Endothelial cell of umbilical vein (primary cell): ENCODE measurements at regions not wholly inside any gene's neighbourhood (a gene's known extent, or its start where the extent isn't known, plus 50 kb on each side); places are given as distances from the start of the nearest gene placed in this dataset.

Experiments
- BruUV-seq: library from RNA; stranded (reverse); fragments of 400-500 nt; replicated peaks from 2 replicates; lab custom pipeline; 2021; lab: Mats Ljungman, UMichigan
- CTCF ChIA-PET: fragments of 300-600, 350-600 bp; sonication (Branson Sonifier 250); formaldehyde crosslinking; loops from one replicate; lab custom pipeline; 2021; ENCODE audit warnings: antibody characterized with exemption, inconsistent platforms; lab: Charles Lee
- POLR2A ChIA-PET: fragments of 300-600, 350-600 bp; sonication (Branson Sonifier 250); formaldehyde crosslinking; loops from one replicate; lab custom pipeline; 2021; ENCODE audit warnings: antibody characterized with exemption, inconsistent platforms; lab: Charles Lee
- DNase-seq: peaks from one replicate; pipeline ENCODE4 v3.0.0-alpha.2; 2011; ENCODE audit warnings: low read depth, low spot score
- FAIRE-seq: peaks from 2 replicates; lab custom pipeline; 2011; peaks lifted over from hg19 to GRCh38; lab: Jason Lieb, UNC
- H2AFZ ChIP-seq: 2 replicates; pipeline ENCODE4 v1.6.0; 2012; ENCODE audit warnings: low read depth, low read length, control low read depth, inconsistent platforms
- H3K27ac ChIP-seq: 2 replicates; pipeline ENCODE4 v1.5.1; 2011; ENCODE audit warnings: low read depth, mild to moderate bottlenecking, control low read depth, low read length, moderate library complexity; ENCODE audit not compliant: insufficient read depth
- H3K27me3 ChIP-seq, 2 experiments: 2 replicates each; pipeline versions ENCODE4 v1.6.0 to v1.6.1; 2011; ENCODE audit warnings: low read length in 2 of 2, mixed read lengths in 1 of 2; ENCODE audit not compliant: control insufficient read depth in 2 of 2, insufficient read depth in 2 of 2
- H3K36me3 ChIP-seq, 2 experiments: 2 replicates in 1 of 2; 3 replicates in 1 of 2; pipeline ENCODE4 v1.5.1; 2011; ENCODE audit warnings: low read length in 2 of 2, mild to moderate bottlenecking in 1 of 2, moderate library complexity in 1 of 2; ENCODE audit not compliant: control insufficient read depth in 2 of 2, insufficient read depth in 2 of 2; ENCODE audit errors: extremely low read depth in 1 of 2
- H3K4me1 ChIP-seq: 3 replicates; pipeline ENCODE4 v1.5.1; 2011; ENCODE audit warnings: mild to moderate bottlenecking, low read length; ENCODE audit not compliant: control insufficient read depth, insufficient read depth; ENCODE audit errors: extremely low read depth
- H3K4me2 ChIP-seq: 2 replicates; pipeline ENCODE4 v1.6.1; 2011; ENCODE audit warnings: low read length, control low read depth, mixed read lengths; ENCODE audit not compliant: insufficient read depth
- H3K4me3 ChIP-seq, 3 experiments: fragments of 200-600 bp in 1 of 3; sonication (generic), shearing (Covaris generic) in 1 of 3; replicated peaks in 1 of 3; 2 replicates each; pipeline ENCODE4 v1.5.1; 2011 to 2016; ENCODE audit warnings: control low read depth in 3 of 3, low read length in 3 of 3, mild to moderate bottlenecking in 2 of 3, inconsistent platforms in 1 of 3, low read depth in 1 of 3, moderate library complexity in 1 of 3; ENCODE audit not compliant: insufficient read depth in 1 of 3
- H3K79me2 ChIP-seq: 2 replicates; pipeline ENCODE4 v1.6.0; 2012; ENCODE audit warnings: low read length, inconsistent platforms; ENCODE audit not compliant: control insufficient read depth, insufficient read depth
- H3K9ac ChIP-seq: replicated peaks from 2 replicates; pipeline ENCODE3; 2011; ENCODE audit warnings: low read length, control low read depth; ENCODE audit not compliant: insufficient read depth; ENCODE audit errors: extremely low read depth
- H3K9me1 ChIP-seq: replicated peaks from 3 replicates; pipeline ENCODE4 v1.6.0; 2011; ENCODE audit warnings: mild to moderate bottlenecking, low read length; ENCODE audit not compliant: control insufficient read depth, insufficient read depth; ENCODE audit errors: extremely low read depth
- H3K9me3 ChIP-seq: replicated peaks from 2 replicates; pipeline ENCODE4 v1.5.1; 2012; ENCODE audit warnings: low read length, inconsistent platforms; ENCODE audit not compliant: control insufficient read depth, insufficient read depth
- H4K20me1 ChIP-seq: replicated peaks from 2 replicates; pipeline ENCODE3; 2011; ENCODE audit warnings: mild to moderate bottlenecking, low read length; ENCODE audit not compliant: control insufficient read depth, insufficient read depth; ENCODE audit errors: extremely low read depth
- CTCF ChIP-seq, 2 donors: IDR thresholded peaks; 1 replicate in 1 of 2; 2 replicates in 1 of 2; pipeline ENCODE4 v1.5.1; 2011; ENCODE audit warnings: low read length in 2 of 2, mild to moderate bottlenecking in 2 of 2, moderate library complexity in 2 of 2, control low read depth in 1 of 2, inconsistent platforms in 1 of 2, low read depth in 1 of 2; ENCODE audit not compliant: insufficient read depth in 1 of 2; ENCODE audit errors: extremely low read depth in 1 of 2
- EZH2 ChIP-seq: IDR thresholded peaks from 2 replicates; pipeline ENCODE4 v1.6.1; 2012; ENCODE audit warnings: borderline replicate concordance, low read depth, mild to moderate bottlenecking, moderate library complexity, low read length, inconsistent platforms; ENCODE audit not compliant: severe bottlenecking
- FOS ChIP-seq: IDR thresholded peaks from 2 replicates; pipeline ENCODE4 v1.6.1; 2011; ENCODE audit warnings: mild to moderate bottlenecking, low read length, moderate library complexity, borderline replicate concordance; ENCODE audit not compliant: insufficient read depth
- GATA2 ChIP-seq: IDR thresholded peaks from 2 replicates; pipeline ENCODE4 v1.7.0; 2011; ENCODE audit warnings: low read depth, mild to moderate bottlenecking, moderate library complexity, mixed read lengths, low read length; ENCODE audit not compliant: insufficient read length, insufficient read depth
- JUN ChIP-seq: IDR thresholded peaks from 2 replicates; pipeline ENCODE4 v1.6.1; 2011; ENCODE audit warnings: borderline replicate concordance, low read depth; ENCODE audit not compliant: insufficient read length, insufficient read depth
- MAX ChIP-seq: IDR thresholded peaks from 2 replicates; pipeline ENCODE4 v1.6.1; 2011; ENCODE audit not compliant: insufficient read depth, insufficient read length
- MYC ChIP-seq: IDR thresholded peaks from one replicate; pipeline ENCODE4 v1.6.1; 2011; ENCODE audit warnings: mild to moderate bottlenecking, low read depth, low read length
- POLR2A ChIP-seq: IDR thresholded peaks from 2 replicates; pipeline ENCODE4 v1.6.1; 2012; ENCODE audit warnings: low read depth, mild to moderate bottlenecking, control low read depth, low read length
- POLR2AphosphoS5 ChIP-seq: IDR thresholded peaks from 2 replicates; pipeline ENCODE4 v1.6.1; 2012; ENCODE audit warnings: low read depth, mild to moderate bottlenecking, control low read depth, low read length, moderate library complexity; ENCODE audit not compliant: insufficient read depth
- dilution Hi-C: fragments of 300-500 bp; cut with MboI; formaldehyde crosslinking; loops from one replicate; pipeline ENCODE4 v1.15.0; 2019; ENCODE audit warnings: low sequenced_read_pairs; ENCODE audit not compliant: extremely low pct_ligation_motif_present
- intact Hi-C: fragments of 100-400 bp; cut with micrococcal nuclease; formaldehyde crosslinking; loops from one replicate; pipeline ENCODE4 v1.10.0; 2022

GRCh38 chr11:31956310-31956709 is 134.6 kb upstream of the RCN1 start:
- H2AFZ ChIP-seq = no peak overlapping the region
- no peak overlapping the region for H3K27ac ChIP-seq
- H3K4me3 ChIP-seq = no peak overlapping the region
- BruUV-seq = no TSS peak
- intact Hi-C loops = loop anchor here (10.0 kb wide), 1 partner anchor 312 kb away; no protein-coding TSS in a partner anchor
- H4K20me1 ChIP-seq = no peaks in the 10 kb centered on the region
- ChIA-PET POLR2A (no interaction called here), CTCF (interaction anchor here (1.0 to 4.6 kb wide), 6 partner anchors 8 to 849 kb away, joined by 4 to 81 read pairs (median 24); no protein-coding TSS in a partner anchor)
- no peaks in the 10 kb centered on the region for H3K36me3 ChIP-seq
- H3K27me3 ChIP-seq = no peaks in the 10 kb centered on the region
- dilution Hi-C loops = no loop called here
- TF ChIP-seq MAX (no peak), MYC (no peak), CTCF (IDR thresholded peaks at IDR 0.05; ENCODE audit: extremely low read depth in 1 of 2, insufficient read depth in 1 of 2, low read depth in 1 of 2, low read length in 2 of 2) (no peak), FOS (no peak), POLR2AphosphoS5 (no peak), JUN (no peak), EZH2 (no peak), GATA2 (no peak), POLR2A (no peak)
- no peak overlapping the region for H3K4me2 ChIP-seq
- no peaks in the 10 kb centered on the region for H3K9me3 ChIP-seq
- H3K4me1 ChIP-seq = no peaks in the 10 kb centered on the region
- FAIRE-seq = no peak
- H3K9me1 ChIP-seq = no peaks in the 10 kb centered on the region
- H3K79me2 ChIP-seq = no peaks in the 10 kb centered on the region
- no peak overlapping the region for H3K9ac ChIP-seq
- no peak for DNase-seq
